ENCODE measurements at regions not wholly inside any gene's neighbourhood (a gene's known extent, or its start where the extent isn't known, plus 50 kb on each side); places are given as distances from the start of the nearest gene placed in this dataset.

DNA sequence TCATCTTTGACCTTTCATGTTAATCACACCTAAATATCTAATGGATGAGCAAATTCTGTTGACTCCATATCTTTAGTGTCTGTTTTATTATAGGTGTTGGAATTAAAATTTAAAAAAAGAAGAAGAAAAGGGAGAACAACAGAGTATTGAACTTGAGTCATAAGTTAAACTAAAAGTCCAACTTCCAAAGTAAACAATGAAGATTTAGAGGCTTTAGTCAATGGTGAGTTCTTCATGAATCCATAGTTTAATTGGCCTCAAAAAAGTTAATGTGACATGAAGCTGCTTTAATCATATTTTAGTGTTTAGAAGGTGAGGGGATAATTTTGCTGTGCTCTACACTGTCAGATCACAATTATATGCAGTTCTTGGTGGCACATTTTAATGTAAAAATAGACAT, 288.2 kb upstream of the RORA start:
- H3K4me3 ChIP-seq (ENCODE audit: low read length) = no peak overlapping the region
- DNase-seq (ENCODE audit: low read depth, low spot score) = no peak

DNA sequence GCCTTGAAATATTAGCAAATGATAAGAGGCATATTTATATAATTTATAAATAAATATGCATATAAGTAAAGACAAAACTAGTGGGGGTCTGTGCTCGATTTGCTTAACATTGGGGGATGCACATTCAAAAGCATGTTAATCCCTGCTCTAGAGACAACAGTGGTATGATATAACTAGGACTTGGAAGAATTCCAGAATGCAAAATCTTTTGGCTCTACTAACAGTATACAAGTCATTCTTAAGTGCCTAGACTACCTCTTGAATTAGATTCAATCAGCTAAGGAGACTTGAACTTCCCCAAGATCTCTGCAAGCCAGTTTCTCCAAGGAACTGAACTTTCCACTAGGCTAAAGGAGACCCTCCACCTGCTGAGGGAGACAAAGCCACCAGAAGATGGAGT, 282.7 kb upstream of the RORA start:
- DNase-seq (ENCODE audit: low read depth, low spot score) = no peak

DNA sequence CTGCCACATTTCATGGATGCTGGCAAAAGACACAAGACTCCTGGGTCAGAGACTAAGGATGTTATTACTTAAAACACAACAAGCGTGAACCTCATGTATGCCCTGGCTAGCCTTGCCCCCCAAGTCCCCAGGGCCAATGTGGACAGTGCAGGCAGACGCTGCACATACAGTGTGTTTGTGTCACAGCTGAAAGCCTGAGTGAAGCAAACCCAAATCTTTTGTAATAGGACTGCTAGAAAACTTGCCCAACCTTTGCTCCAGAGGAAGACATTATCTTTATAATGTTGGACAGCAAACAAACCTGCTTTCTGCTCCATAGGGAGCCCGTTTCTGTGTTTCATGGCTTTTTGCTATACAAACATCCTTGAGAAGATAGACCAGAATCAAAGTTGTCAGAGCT, 282.0 kb upstream of the RORA start:
- no peak for DNase-seq (ENCODE audit: low read depth, low spot score)

More for the DNA sequence above, 282.7 kb upstream of the RORA start:
- H3K4me3 ChIP-seq (ENCODE audit: low read length) = no peak overlapping the region

DNA sequence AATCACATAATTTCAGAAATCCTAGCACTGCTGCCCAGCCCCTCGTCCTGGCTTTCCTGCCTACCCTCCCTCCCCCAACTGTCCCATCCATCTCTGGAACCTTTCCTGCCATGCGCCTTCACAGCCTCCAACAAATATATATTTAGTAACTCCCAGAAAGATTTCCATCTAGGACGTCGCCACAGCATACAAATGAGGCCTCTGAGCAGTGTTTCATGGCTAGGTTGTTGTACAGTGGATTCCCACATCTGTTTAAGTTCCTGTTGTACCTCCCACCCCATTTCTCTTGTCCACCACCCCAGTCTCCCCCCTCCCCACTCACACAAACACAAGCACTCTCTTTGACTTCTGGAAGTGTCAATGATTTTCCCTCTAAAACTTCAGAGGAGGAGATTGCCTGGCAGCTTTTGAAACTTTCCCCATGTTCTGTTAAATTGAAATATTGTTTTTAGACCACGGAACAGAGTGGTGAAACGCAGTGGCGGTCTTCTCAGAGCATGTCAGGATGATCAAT, 280.3 kb upstream of the RORA start:
- no peak for DNase-seq (ENCODE audit: low read depth, low spot score)

More for the DNA sequence above, 282.0 kb upstream of the RORA start:
- no peak overlapping the region for H3K4me3 ChIP-seq (ENCODE audit: low read length)

GRCh38 chr15:61503383-61503969, 274.4 kb upstream of the RORA start:
- H3K4me3 ChIP-seq (ENCODE audit: low read length) = no peak overlapping the region
- DNase-seq (ENCODE audit: low read depth, low spot score) = no peak

More for the DNA sequence above, 280.3 kb upstream of the RORA start:
- H3K4me3 ChIP-seq (ENCODE audit: low read length) = no peak overlapping the region

DNA sequence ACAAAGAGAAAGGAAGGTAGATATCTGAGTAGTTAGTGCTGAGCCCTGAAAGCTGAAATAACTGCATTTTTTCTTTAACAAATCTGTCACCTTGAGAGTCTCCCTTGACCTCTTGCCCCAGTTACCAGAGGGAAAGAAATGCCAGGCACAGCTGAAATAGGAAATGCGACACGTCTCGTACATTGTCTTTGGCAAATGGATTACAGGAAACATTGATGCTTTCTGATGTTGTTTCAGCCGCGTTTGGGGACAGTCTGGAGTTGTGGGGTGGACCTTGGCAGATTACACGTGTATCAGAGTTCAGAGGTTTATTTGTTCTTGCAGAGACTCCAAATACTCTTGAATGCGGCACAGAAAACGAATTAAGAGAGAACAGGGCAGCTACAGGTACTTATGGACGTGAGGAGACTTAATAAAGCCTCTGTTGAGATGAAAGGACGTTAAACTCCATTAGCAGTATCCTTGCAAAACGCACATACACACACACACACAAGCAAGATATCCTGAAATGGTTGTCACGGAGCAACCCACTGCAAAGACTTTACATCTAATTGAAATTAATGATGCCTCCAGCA, 272.8 kb upstream of the RORA start:
- no peak overlapping the region for H3K4me3 ChIP-seq (ENCODE audit: low read length)

GRCh38 chr15:61500951-61501620, 272.0 kb upstream of the RORA start:
- H3K4me3 ChIP-seq (ENCODE audit: low read length) = no peak overlapping the region
- no peak for DNase-seq (ENCODE audit: low read depth, low spot score)

More for the DNA sequence above, 272.8 kb upstream of the RORA start:
- DNase-seq (ENCODE audit: low read depth, low spot score) = no peak

DNA sequence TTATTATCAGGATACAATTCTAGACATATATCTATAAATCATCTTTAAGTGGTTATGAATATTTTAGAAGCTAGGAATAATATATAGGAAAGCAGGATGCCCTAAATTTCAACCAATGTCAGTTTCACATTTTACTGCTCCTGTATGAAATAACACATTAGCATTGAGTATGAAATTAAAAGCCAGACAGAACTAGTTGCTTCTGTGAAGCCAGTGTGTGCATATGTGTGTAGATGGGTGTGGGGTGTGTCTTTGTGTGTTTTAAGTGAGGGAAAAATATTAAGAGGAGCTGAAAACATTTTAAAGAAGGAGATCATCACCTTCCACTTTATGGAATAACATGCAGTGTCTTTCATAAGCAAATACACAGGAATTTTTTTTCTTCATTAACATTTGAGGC, 271.4 kb upstream of the RORA start:
- no peak for DNase-seq (ENCODE audit: low read depth, low spot score)
- H3K4me3 ChIP-seq (ENCODE audit: low read length) = no peak overlapping the region

- no peak for DNase-seq (ENCODE audit: low read depth, low spot score)
- no peak overlapping the region for H3K4me3 ChIP-seq (ENCODE audit: low read length)
These were observed 270.3 kb upstream of the RORA start for GRCh38 chr15:61499376-61499775.

GRCh38 chr15:61489571-61489970, 260.5 kb upstream of the RORA start:
- H3K4me3 ChIP-seq (ENCODE audit: low read length) = no peak overlapping the region

DNA sequence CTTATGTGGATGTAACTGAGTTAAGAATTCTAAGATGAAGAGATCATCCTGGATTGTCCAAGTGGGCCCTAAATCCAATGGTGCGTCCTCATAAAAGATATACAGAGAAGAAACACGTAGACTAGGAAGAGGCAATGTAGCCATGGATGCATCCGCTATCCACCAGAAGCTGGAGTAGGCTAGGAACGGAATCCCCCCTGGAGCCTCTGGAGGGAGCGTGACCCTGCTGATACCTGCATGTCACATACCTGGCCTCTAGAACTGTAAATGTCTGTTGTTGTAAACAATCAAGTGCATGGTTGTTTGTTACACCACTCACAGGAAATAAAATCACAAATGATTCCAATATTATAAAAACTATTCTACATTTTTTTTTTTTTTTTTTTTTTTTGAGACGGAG, 254.5 kb upstream of the RORA start:
- H3K4me3 ChIP-seq (ENCODE audit: low read length) = no peak overlapping the region
- no peak for DNase-seq (ENCODE audit: low read depth, low spot score)

More at GRCh38 chr15:61489571-61489970, 260.5 kb upstream of the RORA start:
- DNase-seq (ENCODE audit: low read depth, low spot score) = no peak

DNA sequence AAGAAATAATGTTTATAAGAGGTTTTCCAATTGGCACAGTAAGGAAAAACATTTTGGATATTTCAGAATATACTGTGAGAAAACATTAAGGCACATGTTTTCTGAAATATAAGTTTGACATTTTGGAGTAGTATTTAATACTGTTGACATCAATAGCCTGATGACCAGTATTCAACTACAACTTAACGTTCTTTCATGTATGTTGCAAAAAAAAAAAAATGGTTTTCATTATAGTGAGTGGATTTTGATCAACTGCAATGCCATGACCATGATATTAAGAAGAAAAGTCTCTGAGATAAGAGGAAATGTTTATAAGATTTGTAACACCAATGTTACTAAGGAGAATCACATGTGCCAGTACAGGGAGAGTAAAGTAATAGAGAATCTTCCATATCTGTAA, 252.8 kb upstream of the RORA start:
- H3K4me3 ChIP-seq (ENCODE audit: low read length) = no peak overlapping the region
- no peak for DNase-seq (ENCODE audit: low read depth, low spot score)

- DNase-seq (ENCODE audit: low read depth, low spot score) = no peak
- H3K4me3 ChIP-seq (ENCODE audit: low read length) = no peak overlapping the region
These were observed 251.8 kb upstream of the RORA start for GRCh38 chr15:61480863-61481262.

- H3K4me3 ChIP-seq (ENCODE audit: low read length) = no peak overlapping the region
- DNase-seq (ENCODE audit: low read depth, low spot score) = no peak
These were observed 251.2 kb upstream of the RORA start for GRCh38 chr15:61480295-61480694.

DNA sequence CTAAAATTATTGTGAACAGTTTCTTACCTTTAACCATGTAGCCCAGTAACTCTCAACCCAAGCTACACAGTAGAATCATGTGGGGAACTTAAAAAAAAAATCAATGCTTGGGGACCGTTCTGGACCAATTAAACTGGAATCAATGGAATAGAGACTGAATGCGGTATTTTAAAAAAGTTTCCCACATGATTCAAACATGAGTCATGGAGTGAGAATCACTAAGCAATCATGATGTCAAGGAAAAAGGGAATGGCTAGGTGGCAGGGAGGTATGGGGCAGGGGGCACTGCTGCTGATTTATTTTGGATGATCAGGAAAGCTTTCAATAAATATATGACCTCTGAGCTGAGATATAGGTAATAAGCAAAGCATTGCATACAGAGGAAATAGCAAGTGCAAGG, 250.5 kb upstream of the RORA start:
- DNase-seq (ENCODE audit: low read depth, low spot score) = no peak
- H3K4me3 ChIP-seq (ENCODE audit: low read length) = no peak overlapping the region

- no peak overlapping the region for H3K4me3 ChIP-seq (ENCODE audit: low read length)
- no peak for DNase-seq (ENCODE audit: low read depth, low spot score)
These were observed 247.6 kb upstream of the RORA start for GRCh38 chr15:61476741-61477140.

- H3K4me3 ChIP-seq (ENCODE audit: low read length) = no peak overlapping the region
- no peak for DNase-seq (ENCODE audit: low read depth, low spot score)
These were observed 245.7 kb upstream of the RORA start for GRCh38 chr15:61474796-61475195.

GRCh38 chr15:61467823-61468222, 238.7 kb upstream of the RORA start:
- no peak overlapping the region for H3K4me3 ChIP-seq (ENCODE audit: low read length)
- DNase-seq (ENCODE audit: low read depth, low spot score) = no peak

GRCh38 chr15:61459785-61460707, 230.9 kb upstream of the RORA start:
- DNase-seq (ENCODE audit: low read depth, low spot score) = no peak
- H3K4me3 ChIP-seq (ENCODE audit: low read length) = no peak overlapping the region

Data from Jurkat, Clone E6-1 (cell line).